ENCODE measurements at regions not wholly inside any gene's neighbourhood (a gene's known extent, or its start where the extent isn't known, plus 50 kb on each side); places are given as distances from the start of the nearest gene placed in this dataset.
A peak's percentile ranks its signal among the peaks of the same experiment; 100 is the strongest.

DNA sequence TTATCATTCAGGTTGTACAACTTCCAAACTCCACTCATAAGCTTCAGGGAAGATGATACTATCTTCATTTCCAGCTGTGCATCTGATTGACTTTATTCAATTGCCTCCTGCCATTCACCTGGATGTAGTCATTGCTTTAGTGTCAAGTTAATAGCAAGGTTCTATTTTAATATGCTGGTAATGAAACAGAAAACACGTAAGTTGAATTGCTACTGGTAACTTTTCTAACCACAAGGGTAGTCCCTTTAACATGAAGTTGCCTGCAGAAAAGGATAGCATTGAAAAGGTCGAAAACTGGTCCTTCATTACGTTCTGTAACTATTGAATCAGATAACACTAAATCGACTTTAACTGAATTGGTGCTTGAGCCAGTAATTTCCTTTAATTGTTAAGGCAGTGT, 459.4 kb upstream of the CDH6 start:
- no peak for DNase-seq (ENCODE audit: low read depth)

DNA sequence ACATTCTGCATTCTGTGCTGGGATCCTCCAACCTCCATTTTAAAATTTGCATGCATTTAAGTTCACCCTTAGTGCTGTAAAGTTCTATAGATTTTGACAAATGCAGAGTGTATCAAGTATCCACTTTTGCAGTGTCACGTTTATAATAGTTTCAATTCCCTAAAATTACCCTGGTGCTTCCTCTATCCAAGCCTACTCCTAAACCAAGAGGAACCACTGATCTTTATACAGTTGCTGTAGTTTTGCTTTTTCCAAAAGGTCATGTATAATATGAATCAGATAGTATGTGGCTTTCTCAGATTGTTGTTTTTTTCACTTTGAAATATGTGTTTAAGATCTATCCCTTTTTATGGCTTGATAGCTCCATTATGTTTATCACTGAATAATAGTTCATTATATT, 468.4 kb upstream of the CDH6 start:
- no peak for DNase-seq (ENCODE audit: low read depth)

- DNase-seq (ENCODE audit: low read depth), result no peak
These were observed 495.3 kb upstream of the CDH6 start for GRCh38 chr5:30698217-30698616.

GRCh38 chr5:30693326-30693725, 500.2 kb upstream of the CDH6 start:
- no peak for DNase-seq (ENCODE audit: low read depth)

GRCh38 chr5:30690931-30691330, 502.6 kb upstream of the CDH6 start:
- DNase-seq (ENCODE audit: low read depth), result peak; percentile 46

DNA sequence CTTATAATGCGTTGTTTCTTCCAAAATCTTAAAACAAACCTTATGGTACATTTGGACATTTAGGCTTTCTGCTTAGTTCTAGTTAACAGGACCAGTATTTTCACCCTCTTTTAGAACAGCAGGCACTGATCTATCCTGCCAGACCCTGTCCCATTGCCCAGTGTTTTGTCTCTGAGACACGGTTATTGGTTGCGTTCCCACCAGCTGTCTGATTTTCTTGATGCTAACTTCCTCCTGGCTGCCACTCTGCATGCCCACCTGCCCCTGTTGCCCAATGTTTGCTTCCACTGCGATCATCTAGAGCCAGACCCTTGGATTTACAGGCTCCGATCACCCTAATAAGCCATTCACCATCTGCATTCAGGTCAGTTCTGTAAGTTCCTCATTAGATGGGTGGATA, 506.0 kb upstream of the CDH6 start:
- no peak for DNase-seq (ENCODE audit: low read depth)

GRCh38 chr5:30686530-30686929, 507.0 kb upstream of the CDH6 start:
- no peak for DNase-seq (ENCODE audit: low read depth)

DNA sequence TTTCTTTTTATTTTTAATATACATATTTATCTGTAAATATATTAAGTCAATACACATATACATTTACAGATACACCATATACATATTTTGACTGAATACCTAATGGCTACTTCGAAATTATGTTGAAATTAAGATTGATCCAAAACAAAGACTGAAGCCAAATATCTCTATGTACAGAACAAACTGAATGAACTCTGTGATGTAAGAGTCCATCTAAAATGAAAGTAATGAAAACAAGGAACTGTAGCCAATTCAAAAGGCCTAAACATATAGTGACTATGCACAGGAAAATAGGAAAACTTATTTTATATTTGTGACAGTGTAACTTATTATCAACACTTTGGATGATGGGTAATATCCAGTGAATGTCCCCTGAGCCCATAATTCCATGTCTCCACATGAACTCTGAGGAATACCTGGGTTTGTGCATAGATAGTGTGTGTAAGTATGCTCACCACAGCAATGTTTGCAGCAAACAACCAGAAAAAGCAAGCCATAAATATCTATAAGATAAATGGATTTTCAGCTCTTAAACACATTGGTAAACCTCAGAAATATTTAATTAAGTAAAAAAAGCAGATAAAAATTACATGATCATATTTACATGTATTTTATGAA, 517.2 kb upstream of the CDH6 start:
- no peak for DNase-seq (ENCODE audit: low read depth)

- DNase-seq (ENCODE audit: low read depth), result no peak
These were observed 526.2 kb upstream of the CDH6 start for GRCh38 chr5:30667293-30667692.

DNA sequence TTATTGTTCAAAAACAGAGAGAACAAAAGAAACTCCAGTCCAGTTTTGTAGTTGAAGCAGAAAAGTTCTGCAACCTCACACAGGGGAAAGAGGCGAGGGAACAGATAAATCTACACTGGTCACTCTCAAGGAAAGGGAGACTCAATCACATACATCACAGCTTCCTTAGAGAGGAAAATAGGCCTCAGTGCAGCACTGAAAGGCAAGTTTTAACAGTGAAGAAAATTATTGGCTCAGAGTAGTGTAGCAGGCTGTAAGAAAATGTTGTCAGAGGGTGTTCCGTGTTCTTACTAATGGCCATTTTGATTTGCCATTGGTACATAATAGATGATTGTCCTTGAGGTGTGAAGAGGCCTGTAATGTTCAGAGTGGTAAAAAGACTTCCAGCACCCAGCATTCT, 530.0 kb upstream of the CDH6 start:
- no peak for DNase-seq (ENCODE audit: low read depth)

DNA sequence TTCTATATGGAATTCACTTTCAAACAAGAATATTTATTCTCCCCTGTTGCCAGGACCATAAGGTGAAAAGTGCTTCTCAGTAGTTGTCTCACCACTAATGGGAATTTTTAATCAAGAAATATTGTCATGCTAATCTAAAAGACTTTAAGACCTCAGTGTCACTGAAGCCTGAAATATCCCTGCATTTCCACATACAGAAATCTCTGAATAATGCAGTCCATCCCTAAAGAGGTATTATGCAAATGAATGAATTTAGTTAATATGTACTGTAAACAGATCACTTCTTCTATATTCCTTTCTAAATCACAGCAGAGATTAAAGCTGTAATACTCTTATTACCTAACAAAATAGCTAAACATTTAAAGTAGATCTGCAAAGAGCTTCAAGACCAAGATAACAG, 531.1 kb upstream of the CDH6 start:
- DNase-seq (ENCODE audit: low read depth), result no peak

DNA sequence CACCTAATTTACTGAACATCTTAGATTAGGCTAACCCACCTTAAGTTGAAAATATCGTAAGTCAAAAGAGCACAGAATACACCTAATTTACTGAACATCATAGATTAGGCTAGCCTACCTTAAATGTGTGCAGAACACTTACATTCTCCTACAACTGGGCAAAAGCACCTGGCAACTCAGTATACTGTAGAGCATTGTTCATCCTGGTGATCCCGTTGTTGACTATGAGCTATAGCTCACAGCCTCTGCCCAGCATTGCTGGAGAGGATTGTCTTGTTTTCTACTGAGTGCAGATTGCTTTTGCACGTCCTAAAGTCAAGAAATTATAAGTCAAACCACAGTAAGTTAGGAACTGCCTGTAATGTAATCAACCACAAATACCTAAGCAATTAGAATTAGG, 531.8 kb upstream of the CDH6 start:
- no peak for DNase-seq (ENCODE audit: low read depth)

- DNase-seq (ENCODE audit: low read depth), result no peak
These were observed 534.1 kb upstream of the CDH6 start for GRCh38 chr5:30659417-30659816.

DNA sequence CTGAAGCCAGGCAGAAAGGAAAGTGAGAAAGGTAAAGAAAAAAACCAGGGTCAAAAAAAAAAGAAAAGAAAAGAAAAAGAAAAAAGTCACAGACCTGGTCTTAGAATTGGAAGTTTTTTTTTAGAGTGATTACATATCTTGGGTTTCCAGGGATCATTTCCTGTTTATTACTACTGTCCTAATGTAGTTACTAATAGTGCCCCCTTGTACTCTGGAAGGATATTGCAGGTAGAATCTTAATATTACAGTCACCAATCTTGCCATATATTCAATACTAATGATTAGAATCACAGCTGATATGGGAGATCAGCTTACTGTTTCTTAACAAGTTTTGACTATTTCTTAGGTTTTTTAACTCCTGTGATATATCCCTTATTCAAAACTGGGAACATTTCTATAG, 543.2 kb upstream of the CDH6 start:
- DNase-seq (ENCODE audit: low read depth), result no peak

- no peak for DNase-seq (ENCODE audit: low read depth)
These were observed 554.6 kb upstream of the CDH6 start for GRCh38 chr5:30638899-30639298.

- no peak for DNase-seq (ENCODE audit: low read depth)
These were observed 565.5 kb upstream of the CDH6 start for GRCh38 chr5:30627945-30628344.

- DNase-seq (ENCODE audit: low read depth), result no peak
These were observed 566.9 kb upstream of the CDH6 start for GRCh38 chr5:30626557-30626956.

DNA sequence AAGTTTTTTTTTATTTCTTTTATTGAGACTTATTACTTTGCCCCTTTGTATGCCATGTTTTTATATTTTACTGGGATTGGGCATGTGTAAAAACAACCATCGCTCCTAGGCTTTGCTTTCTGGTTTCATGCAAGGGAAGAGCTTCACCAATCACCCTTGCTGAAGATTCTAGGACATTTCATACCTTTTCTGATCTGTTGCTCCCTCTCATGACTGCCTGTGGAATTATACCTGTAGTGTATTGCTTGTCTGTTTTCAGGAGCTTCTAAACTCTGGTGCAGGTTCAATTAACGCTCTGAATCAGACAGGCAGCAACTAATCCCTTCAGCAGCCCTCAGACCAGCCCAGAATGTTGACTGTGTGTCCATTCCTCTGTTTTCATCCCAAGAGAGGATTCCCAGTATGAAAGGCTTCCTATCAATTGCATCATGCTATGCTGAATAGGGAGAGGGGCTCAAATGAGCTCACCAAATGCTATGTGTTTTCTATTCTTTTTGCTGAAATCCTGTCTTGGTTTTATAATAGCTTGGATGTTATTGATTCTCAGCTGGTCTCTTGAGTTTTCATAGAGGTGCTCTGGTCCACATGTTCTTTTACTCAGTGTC, 572.9 kb upstream of the CDH6 start:
- DNase-seq (ENCODE audit: low read depth), result no peak

DNA sequence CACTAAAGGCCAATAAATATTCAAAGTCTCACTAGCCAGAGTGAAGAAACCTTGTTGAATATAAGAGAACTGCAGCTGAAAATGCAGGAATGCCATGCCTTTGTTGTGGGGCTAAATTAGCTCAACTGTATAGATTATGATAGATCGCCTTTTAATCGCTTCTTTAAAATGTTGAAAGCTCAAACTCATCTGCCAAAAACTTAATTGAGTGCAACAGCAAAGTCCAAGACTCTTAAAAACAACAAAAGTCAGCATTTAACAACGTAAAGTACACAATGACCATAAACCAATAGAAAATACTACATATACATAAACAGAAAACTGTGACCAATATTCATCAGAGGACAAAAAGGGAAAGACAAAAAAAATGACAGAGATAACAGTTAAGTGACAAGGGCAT, 585.0 kb upstream of the CDH6 start:
- no peak for DNase-seq (ENCODE audit: low read depth)

DNA sequence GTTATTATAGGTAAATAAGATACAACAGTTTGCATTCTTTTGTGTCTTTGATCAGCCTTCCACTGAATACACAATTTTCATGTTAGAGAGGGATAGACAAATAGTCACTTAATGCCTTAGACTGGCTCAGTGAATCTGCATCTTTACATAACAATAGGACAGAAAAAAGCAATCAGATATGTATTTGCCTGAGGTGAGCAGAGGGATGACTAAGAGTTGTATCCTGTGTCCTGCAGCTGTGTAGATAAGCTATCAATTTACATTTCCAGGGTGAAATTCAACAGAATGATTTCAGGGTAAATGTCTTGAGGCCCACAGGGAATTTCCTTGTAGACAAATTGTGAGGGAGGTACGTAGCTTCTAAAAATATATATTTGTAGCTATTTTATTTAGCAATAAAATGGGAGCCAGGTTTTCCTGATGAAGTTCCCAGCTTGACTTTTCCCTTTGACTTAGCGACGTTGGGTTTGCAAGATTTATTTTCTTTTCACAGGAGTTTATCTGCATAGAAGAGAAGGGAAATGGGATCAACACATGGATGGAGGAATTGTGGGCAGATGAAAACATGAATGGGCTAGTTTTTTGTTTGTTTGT, 586.1 kb upstream of the CDH6 start:
- DNase-seq (ENCODE audit: low read depth), result no peak

DNA sequence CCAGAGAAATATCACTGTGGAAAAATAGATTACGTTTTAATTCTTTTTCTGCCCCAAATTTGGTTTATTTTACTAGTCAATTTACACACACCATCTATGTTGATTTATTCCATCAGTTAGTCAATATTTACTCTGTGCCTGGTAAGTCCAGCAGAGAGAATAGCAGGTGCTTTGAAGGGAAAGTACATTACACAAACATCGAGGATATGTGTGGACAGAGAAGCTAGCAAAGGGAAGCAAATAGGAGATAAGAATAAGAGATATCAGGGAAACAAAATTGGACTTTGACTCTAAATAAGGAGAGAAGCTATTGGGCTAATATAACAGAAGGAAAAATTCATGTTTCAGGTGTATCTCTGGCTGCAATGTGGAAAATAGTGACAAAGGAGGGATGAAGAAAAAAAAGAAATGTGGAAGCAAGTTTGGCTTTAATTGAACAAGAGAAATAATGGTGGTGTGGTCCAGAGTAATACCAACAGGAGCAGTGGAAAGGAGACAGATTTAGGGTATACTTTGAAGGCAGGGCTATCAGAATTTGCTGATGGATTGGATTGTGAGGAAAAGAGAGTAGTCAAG, 587.7 kb upstream of the CDH6 start:
- no peak for DNase-seq (ENCODE audit: low read depth)

DNA sequence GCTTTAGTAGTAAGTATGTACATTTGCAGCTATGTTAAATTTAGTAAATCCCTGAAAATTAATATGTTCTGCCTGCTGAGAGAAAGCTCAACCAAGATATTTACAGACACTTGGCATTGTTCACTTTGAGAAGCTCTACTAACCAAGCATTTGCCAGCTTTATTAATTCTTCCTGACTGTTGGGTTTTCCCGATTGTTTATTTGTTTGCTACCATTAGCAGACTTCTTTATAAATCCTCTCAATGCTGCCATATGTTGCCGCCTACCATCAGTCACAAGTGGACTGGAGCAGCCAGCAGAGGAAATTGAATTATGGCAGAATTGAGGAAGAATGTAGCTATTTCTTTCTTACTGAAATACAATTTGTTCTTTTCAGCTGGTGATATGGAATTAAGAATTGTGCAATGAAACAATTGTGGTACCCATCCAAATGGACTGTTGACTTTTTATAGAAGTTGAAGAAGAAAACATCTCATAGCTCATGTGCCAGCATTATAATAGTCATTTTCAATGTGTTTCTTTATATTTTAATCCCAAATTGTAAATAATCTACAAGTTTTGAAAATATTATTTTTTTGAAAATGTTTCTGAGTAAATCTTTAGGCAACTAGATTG, 588.7 kb upstream of the CDH6 start:
- no peak for DNase-seq (ENCODE audit: low read depth)

DNA sequence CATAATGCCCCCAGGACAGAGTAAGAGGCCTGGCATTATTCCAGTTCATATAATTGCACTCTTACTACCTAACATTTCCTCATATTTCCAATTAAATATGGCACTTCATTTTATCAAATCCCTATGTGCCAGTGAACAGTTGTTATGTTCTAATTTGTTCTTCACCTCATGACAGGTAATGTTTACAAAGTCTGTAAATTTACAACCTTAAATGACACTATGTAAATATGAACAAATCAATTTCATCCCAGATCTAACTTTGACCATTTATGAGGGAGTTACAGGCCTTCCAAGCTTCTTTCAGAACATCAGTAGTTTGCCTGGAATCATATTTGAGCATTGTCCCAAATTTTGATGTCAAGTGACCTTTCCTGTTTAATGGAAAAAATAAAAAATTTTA, 592.6 kb upstream of the CDH6 start:
- no peak for DNase-seq (ENCODE audit: low read depth)
